Activated CD8-positive, alpha-beta memory T cell treated with anti-CD3 and anti-CD28 coated beads for 1 hour (primary cell): ENCODE measurements at regions not wholly inside any gene's neighbourhood (a gene's known extent, or its start where the extent isn't known, plus 50 kb on each side); places are given as distances from the start of the nearest gene placed in this dataset.
"Not testable (repeated sequence)": the region's sequence is repeated elsewhere in the genome, so short reads cannot be mapped to it uniquely, and the experiment has no call there.

ENCODE experiments used
- DNase-seq, 2 donors: peaks; one replicate each; pipeline ENCODE4 v3.0.0-alpha.2; 2020; ENCODE audit warnings: low read depth in 1 of 2; ENCODE audit errors: extremely low read depth in 1 of 2

DNA sequence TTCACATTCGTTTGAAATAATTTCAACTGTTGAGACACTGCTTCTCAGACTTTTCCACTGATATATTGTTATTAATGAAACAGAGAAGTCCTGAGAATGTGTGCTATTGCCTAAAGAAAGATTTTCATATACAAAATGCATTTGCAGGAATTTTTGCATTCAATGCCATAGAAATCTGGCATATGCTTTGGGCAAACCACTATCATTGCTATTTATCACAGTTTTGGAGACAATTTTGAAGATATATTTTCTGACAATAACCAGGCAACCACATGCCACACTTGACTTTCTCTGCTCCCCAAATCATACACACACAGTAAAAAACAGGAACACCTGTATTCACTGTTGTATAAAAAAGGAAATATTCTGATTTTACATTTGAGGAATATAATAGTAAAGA is 1303.7 kb upstream of the IGFBP7 start:
- DNase-seq: no peak

DNA sequence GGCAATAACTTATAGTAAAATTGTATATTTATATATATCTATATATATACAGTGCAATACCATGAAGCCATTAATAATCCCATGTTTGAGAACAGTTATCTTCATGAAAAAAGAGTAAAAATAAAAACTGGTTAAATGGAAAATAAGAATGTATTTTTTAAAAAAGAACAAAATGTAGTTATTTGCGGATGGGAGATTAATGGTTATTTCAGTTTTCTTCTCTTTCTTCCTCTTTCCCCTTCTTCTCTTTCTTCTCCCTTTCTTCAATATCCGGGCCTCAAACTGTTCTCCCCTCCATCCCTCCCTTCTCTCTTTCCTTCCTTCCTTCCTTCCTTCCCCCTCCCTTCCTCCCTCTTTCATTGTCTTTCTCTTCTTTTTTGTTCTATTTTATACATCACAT is 1301.7 kb upstream of the IGFBP7 start:
- DNase-seq: no peak

DNA sequence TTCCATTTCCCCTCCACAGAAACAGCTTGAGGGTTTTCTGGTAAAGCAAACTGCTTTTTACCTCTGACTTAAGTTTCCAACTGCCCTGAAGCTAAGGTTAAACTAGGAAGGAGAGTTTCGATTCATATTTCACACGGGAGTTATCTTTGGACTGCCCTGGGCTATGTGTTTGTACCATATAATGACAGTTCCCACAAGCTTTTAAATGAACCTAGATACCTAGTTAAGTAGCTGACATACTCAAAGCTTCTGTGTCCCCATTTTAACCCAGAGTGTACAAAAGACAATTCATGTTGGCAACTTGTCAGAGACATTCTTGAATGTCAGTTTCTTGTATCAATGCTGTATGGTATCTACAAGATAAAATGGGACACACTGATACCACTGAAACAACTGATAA is 1296.6 kb upstream of the IGFBP7 start:
- DNase-seq: no peak

DNA sequence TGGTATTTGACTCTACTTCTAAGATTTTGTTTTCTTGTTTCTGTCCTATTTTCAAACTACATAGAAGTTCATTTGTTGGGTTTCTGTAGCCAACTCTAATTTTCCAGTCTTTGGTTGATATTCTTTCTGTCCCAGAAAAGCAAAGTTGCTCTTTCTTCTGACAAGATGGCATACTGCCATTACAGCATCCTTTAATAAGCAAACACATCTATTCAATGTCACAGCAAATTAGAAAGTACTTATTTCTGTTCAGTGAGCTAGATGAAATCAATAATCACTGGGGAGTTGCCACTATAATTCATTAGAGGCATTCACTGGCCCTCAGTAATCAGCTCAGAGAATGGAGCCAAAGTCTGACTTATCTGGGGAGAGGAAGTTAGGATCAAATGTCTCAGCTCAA is 1258.0 kb upstream of the IGFBP7 start:
- no peak for DNase-seq

DNA sequence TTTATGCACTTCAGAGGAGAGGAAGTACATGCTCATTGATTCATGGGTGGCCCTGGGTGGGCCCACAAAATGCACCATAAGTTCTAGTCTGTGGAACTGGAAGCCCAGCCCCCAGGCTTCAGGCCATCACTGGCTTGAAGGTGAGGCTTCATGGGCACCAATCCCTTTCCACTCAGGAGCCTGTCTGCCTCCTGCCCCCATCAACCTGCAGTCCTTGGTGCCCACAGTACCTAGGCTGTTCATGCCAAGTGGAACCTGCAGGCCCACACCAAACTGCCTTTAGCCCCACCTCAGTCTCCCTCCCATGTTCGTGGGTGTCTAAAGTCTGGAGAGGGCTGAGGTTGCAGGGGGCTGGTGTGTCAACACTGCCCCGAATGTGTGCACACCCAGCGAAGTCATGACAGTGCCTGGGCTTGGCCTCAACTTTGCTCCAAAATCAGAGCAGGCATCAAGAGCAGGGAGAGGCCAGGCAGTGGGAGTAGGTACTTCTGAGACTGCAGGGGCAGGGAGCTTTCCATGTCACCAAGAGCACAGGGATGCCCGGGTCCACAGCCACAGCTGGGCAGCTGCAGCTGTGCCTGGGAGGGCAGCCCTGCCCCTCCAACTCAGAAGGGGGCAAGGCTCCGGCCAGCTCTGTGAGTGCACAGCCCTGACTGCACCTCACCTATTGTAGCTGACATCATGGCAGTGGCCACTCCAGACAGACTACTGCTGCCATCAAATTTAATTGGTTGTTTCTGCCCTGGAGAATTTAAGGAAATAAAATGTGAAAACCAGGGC is 1250.4 kb upstream of the IGFBP7 start:
- DNase-seq: no peak

DNA sequence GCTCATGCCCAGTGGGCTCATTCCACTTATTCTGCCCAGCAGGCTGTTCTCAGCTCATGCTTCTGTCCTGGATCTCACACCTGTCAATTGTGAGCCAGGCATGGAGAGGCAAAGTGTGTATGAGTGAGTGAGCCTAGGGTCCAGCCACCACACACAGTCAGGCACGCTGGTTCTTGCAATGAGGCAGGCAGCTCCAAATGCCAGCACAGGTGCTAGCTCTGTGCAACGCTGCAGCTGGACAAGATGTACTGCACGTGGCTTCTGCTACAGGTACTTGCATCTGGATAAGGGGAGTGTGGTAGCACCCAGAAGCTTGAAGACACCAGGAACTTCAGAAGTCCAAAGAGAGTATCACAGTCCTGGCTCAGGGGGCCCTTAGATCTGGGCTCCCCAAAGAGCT is 1249.4 kb upstream of the IGFBP7 start:
- no peak for DNase-seq

DNA sequence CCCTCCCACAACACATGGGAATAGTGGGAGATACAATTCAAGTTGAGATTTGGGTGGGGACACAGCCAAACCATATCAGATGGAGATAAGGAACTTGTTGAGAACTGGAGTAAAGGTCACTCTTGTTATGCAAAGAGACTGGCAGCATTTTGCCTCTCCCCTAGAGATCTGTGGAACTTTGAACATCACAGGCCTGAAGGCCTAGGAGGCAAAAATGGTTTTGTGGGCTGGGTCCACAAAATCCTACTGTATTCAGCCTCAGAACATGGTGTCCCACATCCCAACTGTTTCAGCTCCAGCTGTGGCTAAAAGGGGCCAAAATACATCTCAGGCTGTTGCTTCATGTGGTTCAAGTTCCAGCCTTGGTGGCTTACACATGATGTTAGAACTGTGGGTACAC is 1247.8 kb upstream of the IGFBP7 start:
- no peak for DNase-seq

DNA sequence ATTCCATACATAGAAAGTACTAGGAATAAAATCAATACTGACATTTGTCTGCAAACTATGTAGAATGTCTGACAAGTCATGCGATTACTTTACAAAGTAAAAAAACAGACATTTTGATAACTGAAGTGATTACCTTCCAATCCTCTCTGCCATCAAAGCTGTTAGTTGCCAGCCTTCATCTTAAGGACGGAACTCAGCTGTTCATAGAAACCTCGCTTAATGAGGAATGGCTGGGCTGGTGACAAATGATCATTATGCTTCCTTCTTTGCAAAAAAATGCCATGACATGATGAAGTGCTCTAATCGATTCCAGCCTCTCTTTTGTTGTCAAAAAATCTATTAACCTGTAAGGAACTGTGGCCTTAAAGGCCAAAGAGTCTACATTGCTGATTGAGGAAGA is 1214.9 kb upstream of the IGFBP7 start:
- DNase-seq: no peak

DNA sequence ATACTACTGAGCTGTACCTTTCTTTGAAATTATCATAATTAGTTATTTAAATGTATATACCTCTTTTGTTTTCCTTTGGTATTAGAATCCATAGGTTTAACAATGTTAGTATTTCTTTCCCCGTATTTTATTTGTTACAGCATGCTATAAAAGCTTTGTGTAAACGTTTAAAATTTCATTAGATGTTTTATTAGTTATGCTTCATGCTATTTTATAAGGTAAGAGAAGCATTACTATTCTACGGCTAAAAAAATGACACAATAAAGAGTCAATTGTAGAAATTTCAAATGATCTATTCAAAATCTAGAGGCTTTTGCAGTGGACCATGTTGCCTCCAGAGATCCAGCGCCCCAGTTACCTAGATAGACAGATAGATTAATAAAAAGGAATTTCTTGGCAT is 1203.3 kb upstream of the IGFBP7 start:
- DNase-seq: no peak

DNA sequence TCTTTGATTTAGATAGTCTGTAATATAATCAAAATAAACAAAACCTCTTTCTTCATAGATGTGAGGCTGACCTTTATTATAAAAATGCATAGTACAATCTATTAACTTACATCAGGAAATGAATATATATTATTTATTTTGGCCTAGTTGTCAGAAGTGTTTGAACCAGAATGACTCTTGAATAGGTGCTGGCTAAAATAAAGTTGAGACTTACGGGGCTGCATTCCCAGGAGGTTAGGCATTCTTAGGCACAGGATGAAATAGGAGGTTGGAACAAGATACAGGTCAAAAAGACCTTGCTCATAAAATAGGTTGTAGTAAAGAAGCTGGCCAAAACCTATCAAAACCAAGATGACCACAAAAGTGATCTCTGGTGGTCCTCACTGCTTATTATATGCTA is 1193.3 kb upstream of the IGFBP7 start:
- DNase-seq: no peak

DNA sequence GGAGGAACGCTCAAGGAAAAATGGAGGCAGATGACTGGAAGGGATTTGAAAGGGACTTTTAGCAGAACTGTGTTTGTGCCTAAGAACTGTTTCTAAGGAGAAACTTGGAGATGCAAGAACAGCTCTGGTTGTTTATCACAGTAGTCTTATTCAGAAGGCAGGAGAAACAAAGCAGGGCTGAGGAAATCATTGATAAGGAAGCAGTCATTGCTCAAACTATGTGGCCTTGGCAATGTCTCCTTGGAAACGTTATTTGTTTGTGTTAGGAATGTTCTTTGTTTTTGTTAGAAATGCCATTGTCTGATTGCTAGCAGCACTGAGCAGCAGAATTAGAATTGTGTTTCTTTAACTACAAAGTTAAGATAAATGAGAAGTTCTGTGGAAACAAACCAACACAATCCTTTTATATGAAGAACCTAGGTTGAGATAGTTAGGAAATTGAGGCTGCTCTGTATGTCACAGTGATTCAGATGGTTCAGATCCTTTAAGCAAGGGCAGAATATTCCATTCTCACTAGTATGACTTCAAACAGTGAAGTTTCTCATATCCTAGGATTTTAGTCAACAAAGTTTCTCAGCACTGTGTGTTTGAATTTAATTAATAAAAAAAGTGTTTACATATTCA is 1191.3 kb upstream of the IGFBP7 start:
- no peak for DNase-seq

DNA sequence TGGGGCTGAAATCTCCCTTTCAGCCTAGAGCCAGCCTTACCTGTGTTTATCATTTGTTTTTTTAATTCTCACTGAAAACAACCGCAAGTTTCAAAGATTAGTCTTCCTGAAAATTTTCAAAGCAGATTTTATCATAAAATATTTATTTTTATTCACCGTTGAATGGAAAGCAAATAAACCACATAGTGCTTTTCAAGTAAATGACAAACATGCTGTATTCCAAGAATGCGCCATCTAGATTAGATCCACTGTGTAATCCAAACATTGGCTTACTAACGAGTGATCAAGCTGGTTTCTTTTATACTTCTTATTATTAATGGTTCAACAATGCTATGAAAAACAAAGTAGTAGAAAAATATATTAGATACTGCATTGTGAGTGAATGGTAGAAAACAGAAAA is 1176.2 kb upstream of the IGFBP7 start:
- no peak for DNase-seq

DNA sequence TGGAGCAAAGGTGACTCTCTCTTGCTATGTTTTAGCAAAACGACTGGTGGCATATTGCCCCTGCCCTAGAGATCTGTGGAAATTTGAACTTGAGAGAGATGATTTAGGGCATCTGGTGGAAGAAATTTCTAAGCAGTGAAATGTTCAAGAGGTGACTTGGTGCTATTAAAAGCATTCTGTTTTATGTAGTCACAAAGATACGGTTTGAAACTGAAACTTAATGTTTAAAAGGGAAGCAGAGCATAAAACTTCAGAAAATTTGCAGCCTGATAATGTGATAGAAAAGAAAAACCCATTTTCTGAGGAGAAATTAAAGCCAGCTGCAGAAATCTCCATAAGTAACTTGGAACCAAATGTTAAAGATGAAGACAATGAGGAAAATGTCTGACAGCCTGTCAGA is 1170.7 kb upstream of the IGFBP7 start:
- not testable (repeated sequence) for DNase-seq

DNA sequence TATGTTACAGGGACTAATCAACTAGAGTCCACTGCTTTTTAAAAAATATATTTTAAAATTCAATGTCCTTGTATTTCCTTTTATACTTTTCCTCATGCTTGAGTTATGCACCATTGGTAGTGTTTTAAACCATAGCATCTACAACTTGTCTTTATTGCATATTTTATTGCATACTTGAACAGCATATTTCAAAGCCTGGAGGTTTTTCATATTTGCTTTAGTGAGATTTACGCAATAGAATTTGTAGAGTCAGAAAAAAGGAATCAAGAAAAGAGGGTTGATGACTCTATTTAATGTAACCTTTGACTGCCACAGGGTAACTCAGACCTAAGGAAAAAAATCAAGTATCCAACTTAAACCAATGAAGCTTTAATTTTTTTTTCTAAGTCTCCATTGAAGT is 1165.7 kb upstream of the IGFBP7 start:
- DNase-seq: no peak

DNA sequence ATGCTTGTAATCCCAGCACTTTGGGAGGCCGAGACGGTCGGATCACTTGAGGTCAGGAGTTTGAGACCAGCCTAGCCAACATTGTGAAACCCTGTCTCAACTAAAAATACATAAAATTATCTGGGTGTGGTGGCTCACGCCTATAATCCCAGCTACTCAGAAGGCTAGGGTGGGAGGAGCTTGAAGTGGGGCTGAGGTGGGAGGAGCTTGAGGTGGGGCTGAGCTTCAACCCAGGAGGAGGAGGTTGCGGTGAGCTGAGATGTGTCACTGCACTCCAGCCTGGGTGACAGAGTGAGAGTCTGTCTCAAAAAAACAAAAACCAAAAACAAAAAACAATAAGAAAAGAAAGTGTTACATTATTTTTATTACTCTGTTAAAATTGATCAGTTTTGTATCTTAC is 1164.4 kb upstream of the IGFBP7 start:
- no peak for DNase-seq

DNA sequence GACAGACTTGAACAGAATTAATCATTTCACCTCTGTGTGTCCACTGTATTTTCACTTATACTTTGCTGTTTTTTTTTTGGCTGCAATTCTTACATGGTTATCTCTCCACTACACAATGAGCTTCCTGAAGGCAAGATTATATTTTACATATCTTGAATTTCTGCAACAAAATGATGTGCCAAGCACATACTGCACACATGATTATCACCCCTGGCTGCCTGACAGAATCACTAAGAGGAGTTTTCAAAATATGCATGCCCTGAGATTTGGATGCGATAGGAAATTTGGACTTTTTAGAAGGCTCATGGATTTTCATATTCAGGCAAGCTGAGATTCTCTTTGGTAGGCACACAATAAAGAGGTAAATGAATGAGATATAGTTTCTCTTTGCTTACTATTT is 1162.1 kb upstream of the IGFBP7 start:
- no peak for DNase-seq

DNA sequence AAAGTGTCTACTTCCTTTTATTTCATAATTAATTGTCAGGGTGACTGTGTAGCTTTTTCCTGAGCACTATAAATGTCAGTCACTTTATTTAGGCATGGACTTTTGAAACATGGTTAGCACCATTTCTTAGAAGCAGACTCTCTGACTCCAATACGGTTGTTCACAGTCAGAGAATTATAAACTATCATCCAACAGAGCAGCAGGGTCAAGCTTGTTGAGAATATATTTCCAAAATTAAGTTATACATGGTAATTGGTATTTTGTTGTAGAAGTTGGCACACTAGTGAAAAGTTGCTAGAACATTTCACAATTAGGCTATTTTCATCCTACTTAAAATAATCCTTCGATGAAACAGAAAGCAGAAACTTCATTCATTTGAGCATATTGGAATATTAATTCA is 1155.5 kb upstream of the IGFBP7 start:
- DNase-seq: no peak

DNA sequence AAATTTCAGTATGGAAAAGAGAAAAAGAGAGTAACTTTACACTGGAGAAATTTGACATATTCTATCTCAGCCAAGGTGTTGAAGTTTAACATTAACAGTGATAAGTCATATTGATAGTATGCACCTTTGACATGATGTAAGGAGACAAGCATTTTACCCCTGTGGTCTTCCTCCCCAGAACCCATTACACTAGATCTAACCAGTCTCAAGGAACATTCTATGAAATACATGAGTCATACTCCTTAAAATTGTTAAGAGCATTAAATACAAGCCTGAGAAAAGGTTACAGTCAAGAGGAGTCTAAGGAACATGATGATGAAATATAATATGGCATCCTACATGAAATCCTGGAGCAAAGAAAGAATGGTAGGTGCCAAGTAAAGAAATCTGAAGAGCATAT is 1151.3 kb upstream of the IGFBP7 start:
- DNase-seq: no peak

DNA sequence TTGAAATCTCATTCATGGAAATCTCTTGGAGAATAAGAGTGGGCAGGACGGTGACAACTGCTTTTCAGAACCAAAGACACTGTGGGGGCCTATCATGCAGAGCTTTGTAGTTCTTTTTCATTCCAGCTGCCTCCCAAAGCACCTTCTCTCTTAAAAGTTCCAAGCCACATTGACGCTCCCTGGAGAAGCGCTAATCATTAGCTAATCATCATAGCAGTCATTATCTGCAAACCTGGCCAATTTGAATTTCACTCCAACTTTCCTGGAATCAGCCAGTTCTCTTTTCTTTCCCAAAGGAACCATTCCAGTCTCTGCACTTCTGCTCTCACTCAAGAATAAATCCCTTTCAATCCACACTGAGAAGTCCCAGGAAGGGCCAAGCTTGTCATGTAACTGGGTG is 1144.1 kb upstream of the IGFBP7 start:
- DNase-seq: no peak

DNA sequence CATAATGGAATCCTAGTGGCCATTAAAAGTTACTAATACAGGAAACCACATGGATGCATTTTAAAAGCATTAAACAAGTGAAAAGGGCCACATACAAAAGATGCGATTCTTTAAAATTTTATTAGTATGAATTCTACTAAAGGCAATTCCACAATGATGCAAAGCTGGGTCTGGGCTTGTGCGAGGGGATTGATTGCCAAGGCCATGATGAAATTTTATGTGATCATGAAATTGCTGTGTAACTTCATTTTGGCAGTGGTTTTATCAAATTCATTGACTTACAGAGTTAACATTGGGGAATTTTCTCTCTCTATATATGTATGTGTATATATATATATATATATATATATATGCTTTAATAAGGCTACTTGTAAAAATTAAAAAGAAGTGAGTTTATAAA is 1142.5 kb upstream of the IGFBP7 start:
- DNase-seq: no peak

DNA sequence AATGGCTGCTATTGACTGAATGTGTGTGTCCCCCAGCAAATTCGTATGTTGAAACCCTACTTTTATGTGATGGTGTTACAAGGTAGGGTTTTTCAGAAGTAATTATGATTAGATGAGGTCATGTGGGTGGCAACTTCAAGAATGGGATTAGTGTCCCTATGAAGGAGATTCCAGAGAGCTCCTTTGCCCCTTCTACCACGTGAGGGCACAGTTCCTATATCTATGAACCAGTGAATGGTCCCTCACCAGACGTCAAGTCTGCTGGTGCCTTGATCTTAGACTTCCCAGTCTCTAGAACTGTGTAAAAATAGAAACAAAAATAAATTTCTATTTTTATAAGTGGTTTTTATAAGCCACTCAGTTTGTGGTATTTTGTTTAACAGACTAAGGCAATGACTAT is 1137.6 kb upstream of the IGFBP7 start:
- DNase-seq: no peak

DNA sequence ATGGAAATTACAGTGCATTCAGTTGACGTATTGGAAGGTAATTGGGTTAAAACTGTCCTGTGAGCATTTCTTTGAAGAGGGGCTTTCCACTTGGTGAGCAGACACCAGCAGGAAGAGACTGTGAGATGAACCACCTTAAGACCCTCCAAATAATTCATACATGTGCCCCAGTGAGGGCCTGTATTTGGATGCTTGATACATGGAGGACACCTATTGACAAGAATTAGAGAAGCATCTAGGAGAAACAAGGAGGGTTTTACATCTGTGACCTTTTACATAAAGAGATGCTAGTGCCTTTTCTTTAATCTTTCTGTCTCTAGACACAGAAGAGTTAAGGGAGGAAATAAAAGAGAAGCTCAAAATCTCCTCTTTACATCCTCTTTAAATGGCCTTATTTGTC is 1115.3 kb upstream of the IGFBP7 start:
- DNase-seq: no peak

DNA sequence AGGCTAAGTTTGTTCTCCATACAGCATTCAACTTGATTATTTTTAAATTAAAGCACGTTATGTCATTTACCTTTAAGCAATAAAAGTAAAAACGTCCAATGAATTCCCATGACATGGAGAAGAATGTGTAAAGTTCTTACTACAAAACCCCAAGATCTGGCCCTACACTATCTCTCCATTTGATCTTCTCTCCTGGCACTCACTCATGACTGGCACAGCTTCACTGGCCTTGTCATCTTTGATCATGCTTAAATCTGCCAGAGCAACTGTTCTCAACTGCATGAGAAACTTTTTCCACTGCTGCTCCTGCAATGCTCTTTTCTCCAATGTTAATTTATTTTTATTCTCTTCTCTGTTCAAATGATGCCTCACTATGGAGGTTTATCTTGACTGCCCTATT is 1109.0 kb upstream of the IGFBP7 start:
- DNase-seq: no peak
